ENCODE measurements at regions not wholly inside any gene's neighbourhood (a gene's known extent, or its start where the extent isn't known, plus 50 kb on each side); places are given as distances from the start of the nearest gene placed in this dataset.
"Not testable (repeated sequence)": the region's sequence is repeated elsewhere in the genome, so short reads cannot be mapped to it uniquely, and the experiment has no call there.

- peaks cover 31% of the 10 kb centered on the region for H3K9me3 Mint-ChIP-seq
- H3K27me3 Mint-ChIP-seq; H3K27ac Mint-ChIP-seq; H3K4me3 Mint-ChIP-seq; intact Hi-C loops (cut with micrococcal nuclease): not testable (repeated sequence)
- peak; percentile 80 for DNase-seq
- peaks cover 19% of the 10 kb centered on the region for H3K4me1 Mint-ChIP-seq
- H3K36me3 Mint-ChIP-seq (ENCODE audit: low read depth): peaks cover 29% of the 10 kb centered on the region
Measured at GRCh38 chr5:50601576-50601975, 64.9 kb upstream of the PARP8 start.

- H3K27me3 Mint-ChIP-seq: no peaks in the 10 kb centered on the region
- peaks cover 2% of the 10 kb centered on the region for H3K36me3 Mint-ChIP-seq (ENCODE audit: low read depth)
- peaks cover 20% of the 10 kb centered on the region for H3K9me3 Mint-ChIP-seq
- no peak overlapping the region for H3K4me3 Mint-ChIP-seq
- DNase-seq: no peak
- H3K27ac Mint-ChIP-seq: no peak overlapping the region
- intact Hi-C loops (cut with micrococcal nuclease): no loop called here
- peaks cover 12% of the 10 kb centered on the region for H3K4me1 Mint-ChIP-seq
Measured at GRCh38 chr5:50606179-50606578, 60.3 kb upstream of the PARP8 start.

GRCh38 chr5:50607456-50607855 is 59.0 kb upstream of the PARP8 start:
- peaks cover 27% of the 10 kb centered on the region for H3K9me3 Mint-ChIP-seq
- DNase-seq; intact Hi-C loops (cut with micrococcal nuclease); H3K36me3 Mint-ChIP-seq (ENCODE audit: low read depth); H3K4me1 Mint-ChIP-seq; H3K27ac Mint-ChIP-seq; H3K4me3 Mint-ChIP-seq; H3K27me3 Mint-ChIP-seq: not testable (repeated sequence)

GRCh38 chr5:50607953-50608705 is 58.3 kb upstream of the PARP8 start:
- DNase-seq; H3K4me3 Mint-ChIP-seq; H3K27me3 Mint-ChIP-seq; H3K27ac Mint-ChIP-seq; H3K36me3 Mint-ChIP-seq (ENCODE audit: low read depth); H3K4me1 Mint-ChIP-seq; intact Hi-C loops (cut with micrococcal nuclease): not testable (repeated sequence)
- peaks cover 31% of the 10 kb centered on the region for H3K9me3 Mint-ChIP-seq

GRCh38 chr5:50613057-50613456 is 53.4 kb upstream of the PARP8 start:
- intact Hi-C loops (cut with micrococcal nuclease); H3K27ac Mint-ChIP-seq; H3K4me3 Mint-ChIP-seq; DNase-seq; H3K27me3 Mint-ChIP-seq; H3K36me3 Mint-ChIP-seq (ENCODE audit: low read depth); H3K4me1 Mint-ChIP-seq: not testable (repeated sequence)
- peaks cover 28% of the 10 kb centered on the region for H3K9me3 Mint-ChIP-seq
